NCI-H2171 treated with DMSO at 0.1 percent for 48 hours (cell line): ENCODE measurements at regions not wholly inside any gene's neighbourhood (a gene's known extent, or its start where the extent isn't known, plus 50 kb on each side); places are given as distances from the start of the nearest gene placed in this dataset.
"Not testable (repeated sequence)": the region's sequence is repeated elsewhere in the genome, so short reads cannot be mapped to it uniquely, and the experiment has no call there.

Source experiments
- DNase-seq: peaks from one replicate; lab custom pipeline; 2025; lab: John Stamatoyannopoulos, UW

DNA sequence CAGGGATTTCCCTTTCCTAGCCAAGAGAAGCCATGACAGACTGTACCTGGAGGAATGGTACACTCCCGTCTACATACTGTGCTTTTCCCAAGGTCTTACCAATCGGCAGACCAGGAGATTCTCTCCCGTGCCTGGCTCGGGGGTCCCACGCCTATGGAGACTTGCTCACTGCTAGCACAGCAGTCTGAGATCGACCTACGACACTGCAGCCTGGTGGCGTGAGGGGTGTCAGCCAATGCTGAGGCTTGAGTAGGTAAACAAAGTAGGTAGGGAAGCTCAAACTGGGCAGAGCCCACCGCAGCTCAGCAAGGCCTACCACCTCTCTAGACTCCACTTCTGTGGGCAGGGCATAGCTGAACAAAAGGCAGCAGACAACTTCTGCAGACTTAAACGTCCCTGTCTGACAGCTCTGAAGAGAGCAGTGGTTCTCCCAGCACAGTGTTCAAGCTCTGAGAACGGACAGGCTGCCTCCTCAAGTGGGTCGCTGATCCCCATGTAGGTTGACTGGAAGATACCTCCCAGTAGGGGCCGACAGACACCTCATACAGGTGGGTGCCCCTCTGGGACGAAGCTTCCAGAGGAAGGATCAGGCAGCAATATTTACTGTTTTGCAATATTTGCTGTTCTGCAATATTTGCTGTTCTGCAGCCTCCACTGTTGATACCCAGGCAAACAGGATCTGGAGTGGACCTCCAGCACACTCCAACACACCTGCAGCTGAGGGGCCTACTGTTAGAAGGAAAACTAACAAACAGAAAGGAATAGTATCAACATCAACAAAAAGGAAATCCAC is 270.4 kb upstream of the TLE3 start:
- DNase-seq = not testable (repeated sequence)

DNA sequence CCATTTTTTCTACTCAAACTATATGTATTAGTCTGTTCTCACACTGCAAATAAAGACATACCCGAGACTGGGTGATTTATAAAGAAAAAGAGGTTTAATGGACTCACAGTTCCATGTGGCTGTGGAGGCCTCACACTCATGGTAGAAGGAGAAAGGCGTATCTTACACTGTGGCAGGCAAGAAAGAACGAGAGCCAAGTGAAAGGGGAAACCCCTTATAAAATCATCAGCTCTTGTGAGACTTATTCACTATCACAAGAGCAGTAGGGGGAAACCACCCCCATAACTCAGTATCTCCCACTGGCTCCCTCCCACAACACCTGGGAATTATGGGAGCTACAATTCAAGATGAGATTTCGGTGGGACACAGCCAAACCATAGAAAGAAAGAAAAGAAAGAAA is 266.3 kb upstream of the TLE3 start:
- not testable (repeated sequence) for DNase-seq

- DNase-seq = peak; percentile 40
Measured at GRCh38 chr15:70362886-70363285, 265.2 kb upstream of the TLE3 start.

DNA sequence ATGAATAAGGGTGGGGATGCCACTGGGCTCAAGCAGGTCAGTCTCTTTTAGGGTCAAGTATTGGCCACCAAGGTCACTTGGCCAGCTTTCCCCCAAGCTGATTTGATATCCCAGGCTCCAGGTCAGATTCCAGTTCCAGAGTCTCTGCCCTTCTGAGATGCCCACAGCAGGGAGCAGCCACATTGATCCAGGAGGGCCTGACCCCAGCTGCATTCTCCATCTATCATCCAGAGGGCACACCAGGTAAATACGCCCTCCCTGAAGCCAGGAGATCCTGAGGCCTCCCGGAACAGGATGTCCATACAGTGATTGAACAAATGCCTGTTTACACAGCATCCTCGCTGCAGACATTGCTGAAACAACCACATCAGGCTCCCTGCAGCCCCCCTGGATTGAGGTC is 264.6 kb upstream of the TLE3 start:
- DNase-seq = peak; percentile 76

GRCh38 chr15:70361891-70362290 is 264.2 kb upstream of the TLE3 start:
- DNase-seq = peak; percentile 93

- DNase-seq = no peak
Measured at GRCh38 chr15:70361106-70361505, 263.4 kb upstream of the TLE3 start.

DNA sequence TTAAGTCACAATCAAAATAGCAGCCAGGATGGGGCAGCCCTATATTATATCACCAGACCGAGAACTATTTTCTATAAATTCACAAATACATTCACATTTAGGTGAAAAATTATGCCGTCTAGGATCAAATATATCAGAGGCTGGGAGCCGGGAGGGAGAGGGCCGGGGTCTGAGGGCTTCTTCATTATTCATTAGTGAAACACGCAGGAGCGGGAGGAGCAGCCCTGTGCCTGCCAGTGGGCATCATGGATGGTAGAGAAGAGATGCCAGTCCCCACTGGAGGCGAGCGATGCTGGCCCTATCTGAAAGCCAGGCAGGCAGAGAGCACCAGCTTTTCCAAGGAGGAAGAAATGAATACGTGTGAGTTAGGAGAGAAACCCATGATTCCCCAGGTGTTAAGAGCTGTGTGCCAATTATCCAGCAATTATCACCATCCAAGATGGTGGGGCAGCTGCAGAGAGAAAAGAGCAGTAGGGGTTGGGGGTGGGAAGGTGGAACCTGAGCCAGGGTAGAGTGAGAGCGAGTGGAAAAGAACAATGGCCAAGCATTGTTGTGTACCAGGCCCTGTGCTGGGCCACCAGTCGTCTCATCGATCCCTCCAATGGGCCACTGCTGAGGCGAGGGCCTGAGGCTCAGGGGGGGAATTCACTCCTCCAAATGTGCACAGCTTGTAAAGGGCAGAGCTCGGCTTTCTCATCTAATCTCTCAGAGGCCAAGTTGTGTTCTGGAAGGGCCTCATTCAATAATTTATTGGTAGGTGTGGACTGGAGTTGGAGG is 261.3 kb upstream of the TLE3 start:
- peak; percentile 27 for DNase-seq

DNA sequence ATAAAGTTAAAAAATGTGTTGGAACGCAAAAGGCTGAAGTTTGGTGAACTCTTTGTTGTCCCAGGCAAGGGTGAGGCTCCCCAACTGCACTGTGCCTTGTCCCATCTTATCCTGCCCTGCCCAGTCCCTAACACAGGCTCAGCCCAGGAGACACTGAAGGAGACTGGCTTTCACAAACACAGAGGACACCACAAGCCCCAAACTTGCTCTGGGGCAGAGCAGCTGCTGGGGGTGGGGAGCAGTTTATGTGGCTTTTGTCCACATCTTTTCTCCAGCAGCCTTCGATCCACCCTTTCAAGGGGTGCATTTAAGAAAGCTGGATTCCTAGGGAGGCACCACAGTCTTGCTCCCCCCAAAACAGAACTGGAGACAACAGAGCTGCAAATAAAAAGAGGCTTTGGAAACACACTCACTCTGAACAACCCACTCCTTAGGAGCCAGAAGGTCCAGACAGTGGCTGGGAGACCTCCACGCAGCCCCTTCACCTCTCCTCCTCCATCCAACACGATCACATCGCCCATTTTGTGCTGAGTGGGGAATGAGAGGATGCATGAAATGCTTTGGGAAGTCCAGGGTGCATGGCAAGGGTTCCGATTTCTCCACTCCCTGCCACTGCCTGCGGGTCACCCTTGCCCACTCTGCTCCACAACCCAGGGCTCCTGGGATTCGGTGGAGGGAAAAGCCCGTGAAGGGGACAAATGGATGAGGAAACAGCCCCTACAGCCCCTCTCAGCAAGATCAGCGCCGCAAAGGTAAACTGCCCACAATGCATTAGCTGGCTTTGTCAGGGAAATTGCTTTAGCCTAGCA is 260.5 kb upstream of the TLE3 start:
- no peak for DNase-seq

- DNase-seq = no peak
Measured at GRCh38 chr15:70357453-70357852, 259.7 kb upstream of the TLE3 start.

- DNase-seq = no peak
Measured at GRCh38 chr15:70356919-70357318, 259.2 kb upstream of the TLE3 start.

GRCh38 chr15:70356062-70356860 is 258.5 kb upstream of the TLE3 start:
- DNase-seq = no peak

GRCh38 chr15:70355275-70355795 is 257.6 kb upstream of the TLE3 start:
- no peak for DNase-seq

- DNase-seq = no peak
Measured at GRCh38 chr15:70354346-70354905, 256.7 kb upstream of the TLE3 start.

DNA sequence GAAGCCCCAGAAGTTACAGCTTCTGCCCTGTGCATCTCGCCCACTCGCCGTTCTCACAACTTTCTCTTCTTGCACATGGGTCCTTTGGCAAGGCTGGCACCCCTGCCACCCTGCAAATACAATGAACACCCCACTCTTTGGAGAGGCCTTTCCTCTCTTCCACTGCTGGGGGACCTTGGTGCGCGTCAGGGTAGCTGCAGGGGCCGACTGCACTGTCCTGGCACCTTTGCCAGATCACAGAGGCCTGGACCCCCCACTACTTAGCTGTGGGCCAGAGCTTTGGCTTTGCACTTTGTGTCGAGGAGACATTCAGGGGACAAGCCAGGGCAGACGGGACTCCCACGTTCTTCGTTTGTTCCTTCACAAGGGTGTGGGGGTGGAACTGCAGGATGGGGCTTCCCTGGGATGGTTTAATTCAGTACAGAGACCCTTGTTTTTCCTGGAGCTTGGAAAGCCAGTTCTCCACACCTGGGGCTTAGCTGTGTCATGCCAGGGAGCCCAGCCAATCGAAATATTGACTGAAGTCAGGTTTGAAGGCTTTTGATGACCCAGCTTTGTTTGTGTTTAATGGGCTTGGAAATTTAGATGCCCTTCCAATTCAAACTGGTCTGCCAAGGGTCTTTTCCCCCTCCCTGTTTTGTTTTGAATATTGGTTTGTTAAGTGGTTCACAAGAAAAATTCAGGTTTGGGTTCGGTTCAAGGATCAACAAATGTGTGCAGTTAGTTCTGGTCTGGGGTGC is 256.1 kb upstream of the TLE3 start:
- DNase-seq = no peak

DNA sequence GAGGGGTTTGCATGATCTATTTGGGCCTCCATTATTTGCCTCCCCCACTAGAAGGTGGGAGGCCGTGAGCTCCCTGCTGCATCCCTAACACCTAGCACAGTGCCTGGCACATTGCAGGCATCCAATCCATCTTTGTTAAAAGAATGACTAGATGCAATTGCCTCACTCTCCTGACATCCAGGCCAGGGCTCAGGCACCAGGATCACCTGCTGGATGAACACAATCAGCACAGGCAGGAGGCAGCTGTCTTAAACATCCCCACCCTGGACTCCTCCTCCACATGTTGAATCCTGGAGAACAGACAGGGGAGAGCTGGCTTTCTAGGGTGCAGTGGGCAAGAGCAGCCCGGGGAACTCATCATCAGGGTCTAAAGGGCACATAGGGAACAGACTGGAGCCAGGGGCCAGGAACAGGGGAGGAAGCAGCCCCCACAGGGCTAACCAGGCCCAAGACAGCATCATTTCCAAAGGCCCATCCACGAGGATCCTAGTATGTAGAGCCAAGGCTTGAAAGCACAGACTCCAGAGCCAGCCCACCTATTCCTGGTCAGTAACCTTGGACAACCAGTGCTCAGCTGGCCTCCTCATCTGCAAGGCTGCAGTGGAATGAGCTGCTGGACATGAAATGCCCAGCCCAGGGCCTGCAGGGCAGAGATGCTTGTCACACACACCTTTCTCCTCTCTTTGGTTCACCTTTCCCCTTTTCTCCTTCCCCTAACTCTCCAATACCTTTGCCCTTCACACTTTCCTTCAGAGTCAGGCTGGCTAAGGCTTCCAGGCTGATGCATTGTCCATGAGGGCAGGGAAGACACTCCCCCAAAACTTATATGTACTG is 254.4 kb upstream of the TLE3 start:
- no peak for DNase-seq

GRCh38 chr15:70351391-70351790 is 253.7 kb upstream of the TLE3 start:
- no peak for DNase-seq

- no peak for DNase-seq
Measured at GRCh38 chr15:70348581-70349344, 251.0 kb upstream of the TLE3 start.

DNA sequence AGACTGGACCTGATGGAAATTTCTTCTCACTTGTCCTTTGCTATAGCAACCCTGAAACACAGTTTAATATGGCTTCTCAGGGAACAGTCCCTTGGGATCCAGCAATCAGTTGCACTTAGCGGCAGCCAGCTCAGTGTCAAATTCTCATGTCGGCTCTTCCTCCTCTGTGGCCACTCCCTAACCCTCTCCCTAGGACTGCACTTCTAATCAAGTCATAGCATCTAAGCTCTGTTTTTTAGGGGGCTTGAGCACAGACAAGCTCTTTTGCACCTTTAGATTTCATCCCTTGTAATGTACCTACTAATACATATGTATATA is 250.5 kb upstream of the TLE3 start:
- peak; percentile 90 for DNase-seq
